Ectodermal cell (in vitro differentiated cells): ENCODE measurements at regions not wholly inside any gene's neighbourhood (a gene's known extent, or its start where the extent isn't known, plus 50 kb on each side); places are given as distances from the start of the nearest gene placed in this dataset.

Experiments
- H3K27ac ChIP-seq: 2 replicates; pipeline ENCODE4 v1.7.0; 2013; ENCODE audit warnings: mild to moderate bottlenecking, low read depth, low read length; ENCODE audit not compliant: insufficient read depth, poor library complexity, severe bottlenecking
- H3K27me3 ChIP-seq: 2 replicates; pipeline ENCODE4 v1.7.0; 2013; ENCODE audit warnings: mild to moderate bottlenecking, low read length; ENCODE audit not compliant: insufficient read depth, control insufficient read depth, poor library complexity, severe bottlenecking
- H3K36me3 ChIP-seq: one replicate; pipeline ENCODE4 v1.7.0; 2013; ENCODE audit warnings: low read length; ENCODE audit not compliant: control insufficient read depth, insufficient read depth
- H3K4me1 ChIP-seq: one replicate; pipeline ENCODE4 v1.7.0; 2013; ENCODE audit warnings: low read length; ENCODE audit not compliant: control insufficient read depth, insufficient read depth
- H3K4me3 ChIP-seq: 2 replicates; pipeline ENCODE4 v1.7.0; 2013; ENCODE audit warnings: low read depth, low read length, control low read depth; ENCODE audit not compliant: insufficient read depth
- H3K9me3 ChIP-seq: 2 replicates; pipeline ENCODE4 v1.7.0; 2013; ENCODE audit warnings: mild to moderate bottlenecking, low read length, moderate library complexity; ENCODE audit not compliant: control insufficient read depth
- WGBS, 2 experiments: methylation state at CpG; one replicate each; pipeline ENCODE4 v1.1.7; 2013; ENCODE audit warnings: missing lambda C conversion rate in 2 of 2; 5-methylcytosine and 5-hydroxymethylcytosine counted together

- H3K4me3 ChIP-seq = no peak overlapping the region
- no peaks in the 10 kb centered on the region for H3K4me1 ChIP-seq
- H3K27ac ChIP-seq = no peak overlapping the region
- no peaks in the 10 kb centered on the region for H3K9me3 ChIP-seq
- H3K36me3 ChIP-seq = no peaks in the 10 kb centered on the region
- H3K27me3 ChIP-seq = no peaks in the 10 kb centered on the region
Observed at GRCh38 chr14:27370775-27371174, 772.9 kb upstream of the NOVA1 start.

GRCh38 chr14:27371209-27371608 lies 773.4 kb upstream of the NOVA1 start:
- H3K4me1 ChIP-seq = no peaks in the 10 kb centered on the region
- no peaks in the 10 kb centered on the region for H3K36me3 ChIP-seq
- no peak overlapping the region for H3K4me3 ChIP-seq
- no peaks in the 10 kb centered on the region for H3K9me3 ChIP-seq
- H3K27me3 ChIP-seq = no peaks in the 10 kb centered on the region
- no peak overlapping the region for H3K27ac ChIP-seq
- 93 to 96% methylated on average over 4 of the region's 4 CpGs for WGBS, 2 experiments

GRCh38 chr14:27371868-27372267 lies 774.0 kb upstream of the NOVA1 start:
- no peaks in the 10 kb centered on the region for H3K9me3 ChIP-seq
- H3K27me3 ChIP-seq = no peaks in the 10 kb centered on the region
- no peaks in the 10 kb centered on the region for H3K36me3 ChIP-seq
- H3K27ac ChIP-seq = no peak overlapping the region
- WGBS, 2 experiments = 93% methylated on average over 4 of the region's 4 CpGs; no CpG with 5 or more reads in 1 of the 2 experiments
- H3K4me1 ChIP-seq = no peaks in the 10 kb centered on the region
- H3K4me3 ChIP-seq = no peak overlapping the region

- Histone ChIP-seq H3K27ac (no peak overlapping the region), H3K4me3 (no peak overlapping the region), H3K36me3 (no peaks in the 10 kb centered on the region), H3K27me3 (no peaks in the 10 kb centered on the region), H3K9me3 (no peaks in the 10 kb centered on the region), H3K4me1 (no peaks in the 10 kb centered on the region)
Observed at GRCh38 chr14:27372771-27373170, 774.9 kb upstream of the NOVA1 start.

GRCh38 chr14:27384124-27384523 lies 786.3 kb upstream of the NOVA1 start:
- no peak overlapping the region for H3K27ac ChIP-seq
- H3K27me3 ChIP-seq = no peaks in the 10 kb centered on the region
- H3K36me3 ChIP-seq = no peaks in the 10 kb centered on the region
- no peak overlapping the region for H3K4me3 ChIP-seq
- H3K9me3 ChIP-seq = no peaks in the 10 kb centered on the region
- 93 to 95% methylated on average over 7 to 9 of the region's 9 CpGs for WGBS, 2 experiments
- no peaks in the 10 kb centered on the region for H3K4me1 ChIP-seq

GRCh38 chr14:27386391-27386790 lies 788.6 kb upstream of the NOVA1 start:
- H3K4me1 ChIP-seq = no peaks in the 10 kb centered on the region
- H3K27ac ChIP-seq = no peak overlapping the region
- no peaks in the 10 kb centered on the region for H3K36me3 ChIP-seq
- H3K27me3 ChIP-seq = no peaks in the 10 kb centered on the region
- no peak overlapping the region for H3K4me3 ChIP-seq
- no peaks in the 10 kb centered on the region for H3K9me3 ChIP-seq
- 90 to 96% methylated on average over 3 of the region's 3 CpGs for WGBS, 2 experiments

- H3K36me3 ChIP-seq = no peaks in the 10 kb centered on the region
- no peak overlapping the region for H3K27ac ChIP-seq
- H3K9me3 ChIP-seq = no peaks in the 10 kb centered on the region
- no peak overlapping the region for H3K4me3 ChIP-seq
- no peaks in the 10 kb centered on the region for H3K4me1 ChIP-seq
- 93 to 100% methylated on average over 1 of the region's 1 CpG for WGBS, 2 experiments
- H3K27me3 ChIP-seq = no peaks in the 10 kb centered on the region
Observed at GRCh38 chr14:27387463-27387862, 789.6 kb upstream of the NOVA1 start.

GRCh38 chr14:27389402-27389801 lies 791.6 kb upstream of the NOVA1 start:
- Histone ChIP-seq H3K4me1 (no peaks in the 10 kb centered on the region), H3K36me3 (no peaks in the 10 kb centered on the region), H3K9me3 (no peaks in the 10 kb centered on the region), H3K27ac (no peak overlapping the region), H3K4me3 (no peak overlapping the region), H3K27me3 (no peaks in the 10 kb centered on the region)
- 83 to 100% methylated on average over 2 of the region's 2 CpGs for WGBS, 2 experiments

GRCh38 chr14:27390155-27390554 lies 792.3 kb upstream of the NOVA1 start:
- 86 to 90% methylated on average over 3 of the region's 3 CpGs for WGBS, 2 experiments
- no peaks in the 10 kb centered on the region for H3K27me3 ChIP-seq
- no peaks in the 10 kb centered on the region for H3K36me3 ChIP-seq
- no peak overlapping the region for H3K27ac ChIP-seq
- H3K4me1 ChIP-seq = no peaks in the 10 kb centered on the region
- H3K9me3 ChIP-seq = no peaks in the 10 kb centered on the region
- H3K4me3 ChIP-seq = no peak overlapping the region

GRCh38 chr14:27391331-27391730 lies 793.5 kb upstream of the NOVA1 start:
- H3K9me3 ChIP-seq = no peaks in the 10 kb centered on the region
- 93 to 100% methylated on average over 2 to 4 of the region's 4 CpGs for WGBS, 2 experiments
- H3K36me3 ChIP-seq = no peaks in the 10 kb centered on the region
- H3K4me1 ChIP-seq = no peaks in the 10 kb centered on the region
- no peaks in the 10 kb centered on the region for H3K27me3 ChIP-seq
- H3K4me3 ChIP-seq = no peak overlapping the region
- H3K27ac ChIP-seq = no peak overlapping the region

GRCh38 chr14:27392153-27392552 lies 794.3 kb upstream of the NOVA1 start:
- Histone ChIP-seq H3K27me3 (no peaks in the 10 kb centered on the region), H3K4me1 (no peaks in the 10 kb centered on the region), H3K27ac (no peak overlapping the region), H3K4me3 (no peak overlapping the region), H3K36me3 (no peaks in the 10 kb centered on the region), H3K9me3 (no peaks in the 10 kb centered on the region)
- WGBS, 2 experiments = 100% methylated on average over 1 of the region's 1 CpG; no CpG with 5 or more reads in 1 of the 2 experiments
